ENCODE measurements at regions not wholly inside any gene's neighbourhood (a gene's known extent, or its start where the extent isn't known, plus 50 kb on each side); places are given as distances from the start of the nearest gene placed in this dataset.

- no peak for TF ChIP-seq ZBTB43 (CRISPR knock-in tag; IDR thresholded peaks at IDR 0.05)
- no peak for TF ChIP-seq TEAD1 (CRISPR knock-in tag; IDR thresholded peaks at IDR 0.05)
- no peak for TF ChIP-seq SP1 (CRISPR knock-in tag; conservative IDR thresholded peaks at IDR 0.05)
- TF ChIP-seq FOXJ3 (CRISPR knock-in tag; IDR thresholded peaks at IDR 0.05; ENCODE audit: borderline replicate concordance): no peak
- no peak for TF ChIP-seq E2F4 (CRISPR knock-in tag; IDR thresholded peaks at IDR 0.05; ENCODE audit: borderline replicate concordance, low read depth)
- no peak for TF ChIP-seq ARID4B (CRISPR knock-in tag; IDR thresholded peaks at IDR 0.05; ENCODE audit: borderline replicate concordance)
- no peak for TF ChIP-seq NR3C1 (CRISPR knock-in tag; conservative IDR thresholded peaks at IDR 0.05; ENCODE audit: low read depth)
- no peak for TF ChIP-seq TCF7 (CRISPR knock-in tag; IDR thresholded peaks at IDR 0.05; ENCODE audit: low read depth)
- TF ChIP-seq RORB (CRISPR knock-in tag; IDR thresholded peaks at IDR 0.05): no peak
- TF ChIP-seq PRDM15 (CRISPR knock-in tag; IDR thresholded peaks at IDR 0.05): no peak
- TF ChIP-seq ZNF396 (CRISPR knock-in tag; IDR thresholded peaks at IDR 0.05; ENCODE audit: borderline replicate concordance): no peak
- no peak for TF ChIP-seq ZNF423 (CRISPR knock-in tag; IDR thresholded peaks at IDR 0.05)
These were observed 124.5 kb downstream of the NCOR2 start (continued) for GRCh38 chr12:124442772-124443445.

GRCh38 chr12:124442281-124442680 is 125.1 kb downstream of the NCOR2 start:
- POLR2A ChIA-PET: no interaction called here
- H3K9me3 Mint-ChIP-seq: no peaks in the 10 kb centered on the region
- H3K4me3 Mint-ChIP-seq: no peak overlapping the region
- H3K4me1 Mint-ChIP-seq: peaks cover 17% of the 10 kb centered on the region
- no peaks in the 10 kb centered on the region for H3K27me3 Mint-ChIP-seq (ENCODE audit: low read depth)
- H3K27ac Mint-ChIP-seq: no peak overlapping the region; the same call in 1 of the 2 replicates
- CTCF ChIA-PET: no interaction called here
- peaks cover 18% of the 10 kb centered on the region for H3K36me3 Mint-ChIP-seq
- DNase-seq (ENCODE audit: low spot score): no peak
- ATAC-seq: no peak
- TF ChIP-seq STAT6 (CRISPR knock-in tag; conservative IDR thresholded peaks at IDR 0.05; ENCODE audit: low read depth) (no peak), CREM (CRISPR knock-in tag; IDR thresholded peaks at IDR 0.05) (no peak), TCF7 (CRISPR knock-in tag; IDR thresholded peaks at IDR 0.05; ENCODE audit: low read depth) (no peak), ERG (CRISPR knock-in tag; IDR thresholded peaks at IDR 0.05) (no peak), GABPB1 (CRISPR knock-in tag; IDR thresholded peaks at IDR 0.05) (no peak), CBFB (CRISPR knock-in tag; IDR thresholded peaks at IDR 0.05; ENCODE audit: low read depth) (no peak), NFYB (CRISPR knock-in tag; conservative IDR thresholded peaks at IDR 0.05; ENCODE audit: low read depth) (no peak), ZNF232 (CRISPR knock-in tag; IDR thresholded peaks at IDR 0.05) (no peak), EMX1 (CRISPR knock-in tag; IDR thresholded peaks at IDR 0.05) (no peak), ESRRA (CRISPR knock-in tag; IDR thresholded peaks at IDR 0.05; ENCODE audit: borderline replicate concordance) (no peak), ATF1 (CRISPR knock-in tag; IDR thresholded peaks at IDR 0.05) (no peak), ZNF138 (CRISPR knock-in tag; conservative IDR thresholded peaks at IDR 0.05) (no peak), SP1 (CRISPR knock-in tag; conservative IDR thresholded peaks at IDR 0.05) (no peak)

Data from WTC11 (cell line).